ENCODE measurements at regions not wholly inside any gene's neighbourhood (a gene's known extent, or its start where the extent isn't known, plus 50 kb on each side); places are given as distances from the start of the nearest gene placed in this dataset.
"Not testable (repeated sequence)": the region's sequence is repeated elsewhere in the genome, so short reads cannot be mapped to it uniquely, and the experiment has no call there.

GRCh38 chr10:59432207-59432900, 70.0 kb upstream of the FAM13C start:
- DNase-seq (no peak), ATAC-seq (no peak)
- H3K27ac ChIP-seq: no peak overlapping the region
- no peaks in the 10 kb centered on the region for H3K4me1 ChIP-seq
- H3K9me3 ChIP-seq: peaks cover 0 to 3% of the 10 kb centered on the region in 2 donors
- no peak overlapping the region for H3K4me3 ChIP-seq
- intact Hi-C loops (cut with DNase I): no loop called here
- TF ChIP-seq CTCF (IDR thresholded peaks at IDR 0.05): no peak
- H3K27me3 ChIP-seq: no peaks in the 10 kb centered on the region
- no peaks in the 10 kb centered on the region for H3K36me3 ChIP-seq

- intact Hi-C loops (cut with DNase I); ATAC-seq: not testable (repeated sequence)
Observed at GRCh38 chr10:59413795-59414194, 51.4 kb upstream of the FAM13C start.

More at GRCh38 chr10:59413795-59414194, 51.4 kb upstream of the FAM13C start:
- not testable (repeated sequence) for H3K4me3 ChIP-seq, DNase-seq, H3K27ac ChIP-seq, H3K4me1 ChIP-seq, H3K27me3 ChIP-seq, H3K36me3 ChIP-seq
- H3K9me3 ChIP-seq: peaks cover 0 to 35% of the 10 kb centered on the region in 2 donors
